IMR-90 (cell line): ENCODE measurements at regions not wholly inside any gene's neighbourhood (a gene's known extent, or its start where the extent isn't known, plus 50 kb on each side); places are given as distances from the start of the nearest gene placed in this dataset.

Experiments
- ATAC-seq: fragments of 200-7000 bp; cut with Tn5 transposase; 2 replicates; pipeline ENCODE4 v1.9.1; 2020; ENCODE audit warnings: low read depth, mild to moderate bottlenecking, moderate library complexity
- BruUV-seq: library from RNA; stranded (reverse); fragments of 400-500 nt; replicated peaks from 2 replicates; lab custom pipeline; 2021; lab: Mats Ljungman, UMichigan
- CTCF ChIA-PET: fragments of 300-600 bp; formaldehyde crosslinking; extraction: SDS; loops from one replicate; lab custom pipeline; 2021; ENCODE audit warnings: antibody characterized with exemption; lab: Yijun Ruan, JAX
- POLR2A ChIA-PET: fragments of 300-600 bp; sonication (Branson Sonifier 250); formaldehyde crosslinking; loops from one replicate; lab custom pipeline; 2022; ENCODE audit warnings: antibody characterized with exemption; ENCODE audit not compliant: unreplicated experiment; lab: Charles Lee
- DNase-seq: peaks from one replicate; pipeline ENCODE4 v3.0.0; 2013
- H2AFZ ChIP-seq: replicated peaks from 2 replicates; pipeline ENCODE3; 2013; ENCODE audit warnings: low read length, mild to moderate bottlenecking; ENCODE audit not compliant: poor library complexity
- H2AK5ac ChIP-seq: 2 replicates; pipeline ENCODE4 v1.6.1; 2013; ENCODE audit warnings: low read depth, low read length, inconsistent platforms
- H2AK9ac ChIP-seq: replicated peaks from 2 replicates; pipeline ENCODE3; 2013; ENCODE audit warnings: mild to moderate bottlenecking, low read depth, low read length, moderate library complexity; ENCODE audit not compliant: poor library complexity
- H2BK120ac ChIP-seq: 2 replicates; pipeline ENCODE4 v1.6.1; 2013; ENCODE audit warnings: low read depth, low read length, inconsistent platforms
- H2BK15ac ChIP-seq: 3 replicates; pipeline ENCODE4 v1.6.1; 2013; ENCODE audit warnings: low read depth, low read length, inconsistent platforms
- H2BK20ac ChIP-seq: 2 replicates; pipeline ENCODE4 v1.6.1; 2013; ENCODE audit warnings: low read depth, mild to moderate bottlenecking, inconsistent platforms, low read length, moderate library complexity
- H2BK5ac ChIP-seq: 2 replicates; pipeline ENCODE4 v1.6.1; 2013; ENCODE audit warnings: mild to moderate bottlenecking, low read depth, low read length, inconsistent platforms; ENCODE audit not compliant: poor library complexity, severe bottlenecking
- H3K14ac ChIP-seq: replicated peaks from 2 replicates; pipeline ENCODE4 v1.6.1; 2013; ENCODE audit warnings: low read depth, low read length, inconsistent platforms
- H3K18ac ChIP-seq: 2 replicates; pipeline ENCODE4 v1.6.1; 2013; ENCODE audit warnings: low read depth, low read length, control low read depth
- H3K23ac ChIP-seq: 2 replicates; pipeline ENCODE4 v1.6.1; 2013; ENCODE audit warnings: low read depth, low read length, inconsistent platforms
- H3K27ac ChIP-seq: 2 replicates; pipeline ENCODE4 v1.5.1; 2013; ENCODE audit warnings: mild to moderate bottlenecking, control low read depth, low read length; ENCODE audit not compliant: insufficient read depth
- H3K27me3 ChIP-seq: 2 replicates; pipeline ENCODE4 v1.6.1; 2013; ENCODE audit warnings: low read length; ENCODE audit not compliant: control insufficient read depth, insufficient read depth
- H3K36me3 ChIP-seq: 2 replicates; pipeline ENCODE4 v1.6.1; 2013; ENCODE audit warnings: low read length, mixed read lengths; ENCODE audit not compliant: control insufficient read depth, insufficient read depth
- H3K4ac ChIP-seq: 2 replicates; pipeline ENCODE4 v1.6.1; 2013; ENCODE audit warnings: low read depth, low read length, inconsistent platforms
- H3K4me1 ChIP-seq: 2 replicates; pipeline ENCODE4 v1.6.1; 2013; ENCODE audit warnings: low read length, mixed read lengths; ENCODE audit not compliant: control insufficient read depth, insufficient read depth
- H3K4me2 ChIP-seq: 2 replicates; pipeline ENCODE4 v1.6.1; 2013; ENCODE audit warnings: low read depth, mild to moderate bottlenecking, control low read depth, low read length, moderate library complexity
- H3K4me3 ChIP-seq: 2 replicates; pipeline ENCODE4 v1.5.1; 2013; ENCODE audit warnings: low read depth, mild to moderate bottlenecking, control low read depth, low read length, moderate library complexity; ENCODE audit not compliant: insufficient read depth
- H3K56ac ChIP-seq: 2 replicates; pipeline ENCODE4 v1.6.1; 2013; ENCODE audit warnings: low read length, inconsistent platforms; ENCODE audit not compliant: insufficient read depth; ENCODE audit errors: extremely low read depth
- H3K79me1 ChIP-seq, 2 experiments: 2 replicates each; pipeline ENCODE4 v1.6.1; 2013; ENCODE audit warnings: low read length in 2 of 2, inconsistent platforms in 1 of 2, low read depth in 1 of 2
- H3K9ac ChIP-seq: 2 replicates; pipeline ENCODE4 v1.6.1; 2013; ENCODE audit warnings: low read depth, low read length, control low read depth
- H3K9me1 ChIP-seq: 2 replicates; pipeline ENCODE4 v1.6.1; 2013; ENCODE audit warnings: low read length, inconsistent platforms; ENCODE audit not compliant: insufficient read depth
- H3K9me3 ChIP-seq: 2 replicates; pipeline ENCODE4 v1.6.1; 2013; ENCODE audit warnings: low read length; ENCODE audit not compliant: control insufficient read depth, insufficient read depth
- H4K20me1 ChIP-seq: 2 replicates; pipeline ENCODE4 v1.6.1; 2013; ENCODE audit warnings: low read length, inconsistent platforms; ENCODE audit not compliant: insufficient read depth
- H4K5ac ChIP-seq: 2 replicates; pipeline ENCODE4 v1.6.1; 2013; ENCODE audit warnings: mild to moderate bottlenecking, low read depth, low read length, control low read depth
- H4K8ac ChIP-seq, 2 experiments: 2 replicates each; pipeline ENCODE4 v1.6.1; 2013; ENCODE audit warnings: low read depth in 2 of 2, low read length in 2 of 2, control low read depth in 1 of 2, inconsistent platforms in 1 of 2
- H4K91ac ChIP-seq: 2 replicates; pipeline ENCODE4 v1.6.1; 2013; ENCODE audit warnings: low read depth, low read length, inconsistent platforms; ENCODE audit not compliant: insufficient read depth
- BHLHE40 ChIP-seq: fragments of 150-350 bp; IDR thresholded peaks from 2 replicates; pipeline ENCODE4 v1.6.1; 2016; ENCODE audit warnings: mild to moderate bottlenecking, low read depth, low read length
- CEBPB ChIP-seq: IDR thresholded peaks from 2 replicates; pipeline ENCODE4 v1.6.1; 2012; ENCODE audit warnings: low read depth, low read length, improper control_type of control experiment
- CHD1 ChIP-seq: IDR thresholded peaks from 2 replicates; pipeline ENCODE4 v1.6.1; 2012; ENCODE audit warnings: low read depth, low read length, improper control_type of control experiment
- FOS ChIP-seq: fragments of 150-350 bp; IDR thresholded peaks from 2 replicates; pipeline ENCODE4 v1.6.1; 2016; ENCODE audit warnings: low read depth, low read length
- MAFK ChIP-seq: IDR thresholded peaks from 2 replicates; pipeline ENCODE4 v1.6.1; 2012; ENCODE audit warnings: low read depth, low read length, improper control_type of control experiment
- MAZ ChIP-seq: IDR thresholded peaks from 2 replicates; pipeline ENCODE4 v1.6.1; 2012; ENCODE audit warnings: low read depth, mild to moderate bottlenecking, low read length, improper control_type of control experiment, moderate library complexity, borderline replicate concordance
- MXI1 ChIP-seq: IDR thresholded peaks from 2 replicates; pipeline ENCODE4 v1.6.1; 2012; ENCODE audit warnings: low read depth, mild to moderate bottlenecking, low read length, moderate library complexity, borderline replicate concordance
- NFE2L2 ChIP-seq: fragments of 150-350 bp; IDR thresholded peaks from 2 replicates; pipeline ENCODE4 v1.6.1; 2016; ENCODE audit warnings: low read depth, mild to moderate bottlenecking, low read length
- POLR2A ChIP-seq: IDR thresholded peaks from 2 replicates; pipeline ENCODE4 v1.6.1; 2012; ENCODE audit warnings: mild to moderate bottlenecking, low read depth, low read length
- RAD21 ChIP-seq: IDR thresholded peaks from 2 replicates; pipeline ENCODE4 v1.6.1; 2012; ENCODE audit warnings: low read length, improper control_type of control experiment
- RCOR1 ChIP-seq: IDR thresholded peaks from 2 replicates; pipeline ENCODE4 v1.6.1; 2012; ENCODE audit warnings: mild to moderate bottlenecking, low read length, improper control_type of control experiment; ENCODE audit not compliant: insufficient replicate concordance
- RFX5 ChIP-seq: IDR thresholded peaks from 2 replicates; pipeline ENCODE4 v1.8.0; 2012; ENCODE audit warnings: low read depth, mild to moderate bottlenecking, low read length, moderate library complexity
- SMC3 ChIP-seq: fragments of 150-350 bp; IDR thresholded peaks from 2 replicates; pipeline ENCODE4 v1.6.1; 2016; ENCODE audit warnings: low read depth, mild to moderate bottlenecking, antibody characterized with exemption, low read length, moderate library complexity
- WGBS, 2 experiments: methylation state at CpG; one replicate each; pipeline versions ENCODE4 v1.1.5 to v1.1.7; 2013; ENCODE audit warnings: missing lambda C conversion rate in 2 of 2; ENCODE audit not compliant: insufficient read length in 1 of 2; ENCODE audit errors: extremely low coverage in 2 of 2; 5-methylcytosine and 5-hydroxymethylcytosine counted together
- dilution Hi-C: fragments of 300-500 bp; cut with HindIII; formaldehyde crosslinking; loops from one replicate; pipeline ENCODE4 v1.14.3; 2018; ENCODE audit warnings: low sequenced_read_pairs; ENCODE audit not compliant: unreplicated experiment
- in situ Hi-C: fragments of 300-500 bp; cut with MboI; formaldehyde crosslinking; loops from 3 replicates; pipeline ENCODE4 v1.14.3; 2019; ENCODE audit warnings: low sequenced_read_pairs, inconsistent platforms, mixed read lengths
- intact Hi-C: fragments of 100-400 bp; cut with micrococcal nuclease; formaldehyde crosslinking; loops from 2 replicates; pipeline ENCODE4 v1.10.0; 2022
- TF ChIP-seq, protein P1 (sequence below): conservative IDR thresholded peaks from 2 replicates; pipeline ENCODE4 v1.5.1; 2012; ENCODE audit warnings: mild to moderate bottlenecking, low read depth, low read length, improper control_type of control experiment
- TF ChIP-seq, protein P2 (sequence below): fragments of 150-350 bp; IDR thresholded peaks from 2 replicates; pipeline ENCODE4 v1.6.1; 2017; ENCODE audit warnings: mild to moderate bottlenecking, antibody characterized with exemption, low read length, low read depth
- TF ChIP-seq, protein P3 (sequence below): fragments of 150-350 bp; IDR thresholded peaks from 2 replicates; pipeline ENCODE4 v1.6.1; 2016; ENCODE audit warnings: low read depth, mild to moderate bottlenecking, low read length, moderate library complexity, borderline replicate concordance

DNA sequence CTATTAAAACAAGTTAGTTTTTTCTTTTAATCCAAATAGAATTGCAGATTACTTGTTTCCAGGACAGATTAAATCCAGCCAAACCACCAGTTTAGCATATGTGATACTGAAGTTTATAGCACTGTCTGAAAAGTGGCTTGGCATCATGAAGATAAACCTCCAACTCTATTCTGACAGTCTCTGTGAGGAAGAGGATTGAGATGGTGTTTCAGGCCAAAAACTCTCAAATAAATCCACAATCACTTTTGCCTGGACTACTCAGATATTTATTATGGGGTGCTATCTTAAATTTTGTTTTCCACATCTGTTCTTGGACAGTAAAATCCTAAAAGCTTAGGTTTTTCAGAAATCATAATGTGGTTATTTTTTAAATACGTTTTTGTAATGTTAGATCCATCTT lies 161.7 kb upstream of the SEMA3C start:
- Histone ChIP-seq H3K23ac (no peak overlapping the region), H2BK5ac (no peak overlapping the region), H2BK120ac (no peak overlapping the region), H3K9me1 (no peaks in the 10 kb centered on the region), H3K4me3 (no peak overlapping the region), H4K20me1 (no peaks in the 10 kb centered on the region), H4K8ac (no peak overlapping the region), H3K36me3 (no peaks in the 10 kb centered on the region), H3K14ac (no peak overlapping the region), H3K4me1 (no peaks in the 10 kb centered on the region), H3K56ac (no peak overlapping the region), H3K27me3 (no peaks in the 10 kb centered on the region), H4K91ac (no peak overlapping the region), H2BK20ac (no peak overlapping the region), H3K4me2 (no peak overlapping the region), H2AK5ac (no peak overlapping the region), H3K9ac (no peak overlapping the region), H2BK15ac (no peak overlapping the region), H3K9me3 (peaks cover 3% of the 10 kb centered on the region), H4K5ac (no peak overlapping the region), H3K79me1 (no peaks in the 10 kb centered on the region), H2AK9ac (no peak overlapping the region), H3K18ac (no peak overlapping the region), H3K27ac (no peak overlapping the region), H3K4ac (no peak overlapping the region), H2AFZ (no peak overlapping the region)
- in situ Hi-C loops (no loop called here), dilution Hi-C loops (no loop called here), intact Hi-C loops (no loop called here)
- no TSS peak for BruUV-seq
- ATAC-seq (no peak), DNase-seq (no peak)
- ChIA-PET POLR2A (no interaction called here), CTCF (no interaction called here)
- WGBS, 2 experiments: no CpG with 5 or more reads among the region's 1 CpG
- no peak for TF ChIP-seq RFX5
- TF ChIP-seq NFE2L2: no peak
- no peak for TF ChIP-seq RAD21
- TF ChIP-seq MXI1: no peak
- TF ChIP-seq MAZ: no peak
- TF ChIP-seq, protein P1, sequence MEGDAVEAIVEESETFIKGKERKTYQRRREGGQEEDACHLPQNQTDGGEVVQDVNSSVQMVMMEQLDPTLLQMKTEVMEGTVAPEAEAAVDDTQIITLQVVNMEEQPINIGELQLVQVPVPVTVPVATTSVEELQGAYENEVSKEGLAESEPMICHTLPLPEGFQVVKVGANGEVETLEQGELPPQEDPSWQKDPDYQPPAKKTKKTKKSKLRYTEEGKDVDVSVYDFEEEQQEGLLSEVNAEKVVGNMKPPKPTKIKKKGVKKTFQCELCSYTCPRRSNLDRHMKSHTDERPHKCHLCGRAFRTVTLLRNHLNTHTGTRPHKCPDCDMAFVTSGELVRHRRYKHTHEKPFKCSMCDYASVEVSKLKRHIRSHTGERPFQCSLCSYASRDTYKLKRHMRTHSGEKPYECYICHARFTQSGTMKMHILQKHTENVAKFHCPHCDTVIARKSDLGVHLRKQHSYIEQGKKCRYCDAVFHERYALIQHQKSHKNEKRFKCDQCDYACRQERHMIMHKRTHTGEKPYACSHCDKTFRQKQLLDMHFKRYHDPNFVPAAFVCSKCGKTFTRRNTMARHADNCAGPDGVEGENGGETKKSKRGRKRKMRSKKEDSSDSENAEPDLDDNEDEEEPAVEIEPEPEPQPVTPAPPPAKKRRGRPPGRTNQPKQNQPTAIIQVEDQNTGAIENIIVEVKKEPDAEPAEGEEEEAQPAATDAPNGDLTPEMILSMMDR: no peak
- TF ChIP-seq POLR2A: no peak
- no peak for TF ChIP-seq BHLHE40
- no peak for TF ChIP-seq CEBPB
- TF ChIP-seq MAFK: no peak
- no peak for TF ChIP-seq CHD1
- no peak for TF ChIP-seq SMC3
- no peak for TF ChIP-seq FOS
- TF ChIP-seq, protein P2, sequence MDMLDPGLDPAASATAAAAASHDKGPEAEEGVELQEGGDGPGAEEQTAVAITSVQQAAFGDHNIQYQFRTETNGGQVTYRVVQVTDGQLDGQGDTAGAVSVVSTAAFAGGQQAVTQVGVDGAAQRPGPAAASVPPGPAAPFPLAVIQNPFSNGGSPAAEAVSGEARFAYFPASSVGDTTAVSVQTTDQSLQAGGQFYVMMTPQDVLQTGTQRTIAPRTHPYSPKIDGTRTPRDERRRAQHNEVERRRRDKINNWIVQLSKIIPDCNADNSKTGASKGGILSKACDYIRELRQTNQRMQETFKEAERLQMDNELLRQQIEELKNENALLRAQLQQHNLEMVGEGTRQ: no peak
- TF ChIP-seq, protein P3, sequence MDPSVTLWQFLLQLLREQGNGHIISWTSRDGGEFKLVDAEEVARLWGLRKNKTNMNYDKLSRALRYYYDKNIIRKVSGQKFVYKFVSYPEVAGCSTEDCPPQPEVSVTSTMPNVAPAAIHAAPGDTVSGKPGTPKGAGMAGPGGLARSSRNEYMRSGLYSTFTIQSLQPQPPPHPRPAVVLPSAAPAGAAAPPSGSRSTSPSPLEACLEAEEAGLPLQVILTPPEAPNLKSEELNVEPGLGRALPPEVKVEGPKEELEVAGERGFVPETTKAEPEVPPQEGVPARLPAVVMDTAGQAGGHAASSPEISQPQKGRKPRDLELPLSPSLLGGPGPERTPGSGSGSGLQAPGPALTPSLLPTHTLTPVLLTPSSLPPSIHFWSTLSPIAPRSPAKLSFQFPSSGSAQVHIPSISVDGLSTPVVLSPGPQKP: no peak
- TF ChIP-seq RCOR1: no peak
